ENCODE measurements at regions not wholly inside any gene's neighbourhood (a gene's known extent, or its start where the extent isn't known, plus 50 kb on each side); places are given as distances from the start of the nearest gene placed in this dataset.
"Not testable (repeated sequence)": the region's sequence is repeated elsewhere in the genome, so short reads cannot be mapped to it uniquely, and the experiment has no call there.

- not testable (repeated sequence) for H2BK12ac ChIP-seq (ENCODE audit: insufficient read length, low read depth, low read length); H4K91ac ChIP-seq (ENCODE audit: insufficient read length, low read depth, low read length); H3K27me3 Mint-ChIP-seq (ENCODE audit: low read depth); H2BK5ac ChIP-seq (ENCODE audit: insufficient read length, low read length); H3K4ac ChIP-seq (ENCODE audit: low read depth, low read length); H3K9me3 ChIP-seq (ENCODE audit: control insufficient read depth, low read depth, low read length); H3T11ph ChIP-seq (ENCODE audit: low read length); H3K18ac ChIP-seq (ENCODE audit: insufficient read length, low read depth, low read length); H3K4me1 Mint-ChIP-seq; H3K27ac ChIP-seq (ENCODE audit: insufficient read length, low read depth, low read length); H3K36me3 Mint-ChIP-seq (ENCODE audit: insufficient read depth in 1 of 3, low read depth in 3 of 3); H2BK120ac ChIP-seq (ENCODE audit: low read depth, low read length, poor library complexity, severe bottlenecking); H2AK5ac ChIP-seq (ENCODE audit: insufficient read length, low read length); H3K56ac ChIP-seq (ENCODE audit: insufficient read length, low read depth, low read length); H3K23me2 ChIP-seq (ENCODE audit: insufficient read length, low read depth, low read length, poor library complexity, severe bottlenecking); H4K8ac ChIP-seq (replicated peaks; ENCODE audit: insufficient read length, low read depth, low read length); H3K27me3 ChIP-seq (ENCODE audit: insufficient read depth, low read length); H3K14ac ChIP-seq (ENCODE audit: insufficient read depth, low read length); H4K5ac ChIP-seq (ENCODE audit: insufficient read length, low read depth, low read length); H3K79me1 ChIP-seq (ENCODE audit: insufficient read depth, low read depth, low read length, poor library complexity, severe bottlenecking); H3K9me3 Mint-ChIP-seq; H4K20me1 ChIP-seq (ENCODE audit: control insufficient read depth, insufficient read depth, insufficient read length); H2BK15ac ChIP-seq (ENCODE audit: low read depth, low read length); H2AFZ ChIP-seq (ENCODE audit: low read length); H3K27ac Mint-ChIP-seq; H3K79me2 ChIP-seq (ENCODE audit: insufficient read depth, low read length); DNase-seq; H3K4me1 ChIP-seq (ENCODE audit: insufficient read depth, low read length); H3K9ac ChIP-seq (ENCODE audit: extremely low read depth, insufficient read length, low read length); H2BK20ac ChIP-seq (ENCODE audit: low read depth, low read length, poor library complexity, severe bottlenecking); H3K4me2 ChIP-seq (ENCODE audit: insufficient read depth, insufficient read length, low read length); H3K23ac ChIP-seq (ENCODE audit: insufficient read length, low read depth, low read length); H3K4me3 Mint-ChIP-seq
- no CpG with 5 or more reads among the region's 3 CpGs for WGBS (ENCODE audit: extremely low coverage, insufficient read length, low lambda C conversion rate)
These were observed 83.4 kb upstream of the RAP2C start for GRCh38 chrX:132302687-132303086.
